K562 (cell line): ENCODE measurements at regions not wholly inside any gene's neighbourhood (a gene's known extent, or its start where the extent isn't known, plus 50 kb on each side); places are given as distances from the start of the nearest gene placed in this dataset.

ENCODE experiments used
- ATAC-seq: fragments of 200-7000 bp; cut with Tn5 transposase; 3 replicates; pipeline ENCODE4 v1.9.1; 2020; ENCODE audit warnings: moderate library complexity
- BruUV-seq: library from RNA; stranded (reverse); fragments of 400-500 nt; replicated peaks from 2 replicates; lab custom pipeline; 2021; lab: Mats Ljungman, UMichigan
- CTCF ChIA-PET: fragments of 300-600 bp; formaldehyde crosslinking; extraction: SDS; loops from one replicate; lab custom pipeline; 2021; ENCODE audit warnings: low intra/inter-chr PET ratio; lab: Yijun Ruan, JAX
- POLR2A ChIA-PET: fragments of 300-600, 350-650 bp; sonication (Branson Sonifier 250); formaldehyde crosslinking; extraction: SDS; loops from one replicate; lab custom pipeline; 2021; ENCODE audit warnings: antibody characterized with exemption, inconsistent platforms; lab: Yijun Ruan, JAX
- DNase-seq, 4 experiments: peaks; one replicate each; pipeline versions ENCODE4 v3.0.0 to v3.0.0-alpha.2; 2011 to 2018; ENCODE audit warnings: low spot score in 3 of 4, mixed read lengths in 3 of 4; ENCODE audit errors: extremely low read depth in 1 of 4
- FAIRE-seq: peaks from 2 replicates; lab custom pipeline; 2011; peaks lifted over from hg19 to GRCh38; lab: Jason Lieb, UNC
- H2AFZ ChIP-seq: 2 replicates; pipeline ENCODE4 v1.6.0; 2011; ENCODE audit warnings: low read depth, low read length, control low read depth, inconsistent platforms
- H3K27ac ChIP-seq: fragments of 200-600 bp; 3 replicates; pipeline ENCODE4 v1.8.0; 2011; ENCODE audit warnings: low read depth, mild to moderate bottlenecking, control low read depth, inconsistent platforms, low read length, moderate library complexity, mixed read lengths; ENCODE audit errors: extremely low read depth
- H3K27me3 ChIP-seq, 2 experiments: fragments of 300-600 bp in 1 of 2; 2 replicates in 1 of 2; 3 replicates in 1 of 2; pipeline versions ENCODE4 v1.6.0 to v1.8.0; 2011; ENCODE audit warnings: inconsistent platforms in 2 of 2, low read length in 2 of 2, mild to moderate bottlenecking in 1 of 2, mixed read lengths in 1 of 2, moderate library complexity in 1 of 2; ENCODE audit not compliant: control insufficient read depth in 2 of 2, insufficient read depth in 2 of 2
- H3K36me3 ChIP-seq: fragments of 300-600 bp; 3 replicates; pipeline ENCODE4 v1.8.0; 2011; ENCODE audit warnings: mild to moderate bottlenecking, low read length, inconsistent platforms; ENCODE audit not compliant: control insufficient read depth, insufficient read depth
- H3K4me1 ChIP-seq, 2 experiments: fragments of 200-600 bp in 1 of 2; replicated peaks in 1 of 2; 2 replicates in 1 of 2; 3 replicates in 1 of 2; pipeline versions ENCODE4 v1.5.1 to v1.8.0; 2011; ENCODE audit warnings: inconsistent platforms in 2 of 2, low read length in 2 of 2, mild to moderate bottlenecking in 1 of 2, mixed read lengths in 1 of 2, moderate library complexity in 1 of 2; ENCODE audit not compliant: control insufficient read depth in 2 of 2, insufficient read depth in 2 of 2
- H3K4me2 ChIP-seq: 2 replicates; pipeline ENCODE4 v1.6.1; 2011; ENCODE audit warnings: low read length, control low read depth, inconsistent platforms, mixed read lengths; ENCODE audit not compliant: insufficient read depth
- H3K4me3 ChIP-seq: fragments of 200-600 bp; sonication (generic), shearing (Covaris generic); 2 replicates; pipeline ENCODE4 v1.5.1; 2016; ENCODE audit warnings: control low read depth, inconsistent platforms
- H3K79me2 ChIP-seq: fragments of 200-600 bp; 3 replicates; pipeline ENCODE4 v1.8.0; 2011; ENCODE audit warnings: low read length, inconsistent platforms; ENCODE audit not compliant: control insufficient read depth, insufficient read depth
- H3K9ac ChIP-seq, 2 experiments: 2 replicates each; pipeline versions ENCODE4 v1.6.0 to v1.6.1; 2011; ENCODE audit warnings: low read depth in 2 of 2, low read length in 2 of 2, control low read depth in 1 of 2, inconsistent platforms in 1 of 2, mild to moderate bottlenecking in 1 of 2, mixed read lengths in 1 of 2; ENCODE audit not compliant: insufficient read depth in 1 of 2
- H3K9me1 ChIP-seq: one replicate; pipeline ENCODE4 v1.6.0; 2011; ENCODE audit warnings: inconsistent platforms, mild to moderate bottlenecking, low read length, moderate library complexity; ENCODE audit not compliant: control insufficient read depth, insufficient read depth
- H3K9me3 ChIP-seq: replicated peaks from 2 replicates; pipeline ENCODE4 v1.5.1; 2011; ENCODE audit warnings: low read depth, low read length, inconsistent platforms; ENCODE audit not compliant: control insufficient read depth, insufficient read depth
- H4K20me1 ChIP-seq: replicated peaks from 2 replicates; pipeline ENCODE4 v1.6.1; 2011; ENCODE audit warnings: low read length, inconsistent platforms, mixed read lengths; ENCODE audit not compliant: control insufficient read depth, insufficient read depth
- CAMTA2 ChIP-seq: fragments of 250-450 bp; sonication (Bioruptor Pico); conservative IDR thresholded peaks from 2 replicates; pipeline ENCODE4 v1.5.1; 2022
- FOS ChIP-seq: IDR thresholded peaks from 3 replicates; pipeline ENCODE4 v1.6.1; 2011; ENCODE audit not compliant: insufficient read length; ENCODE audit errors: extremely low read depth
- NCOA6 ChIP-seq: fragments of 450-650 bp; IDR thresholded peaks from 2 replicates; pipeline ENCODE4 v1.6.1; 2017; ENCODE audit warnings: mild to moderate bottlenecking
- NFYB ChIP-seq: IDR thresholded peaks from 2 replicates; pipeline ENCODE4 v1.6.1; 2011; ENCODE audit warnings: mild to moderate bottlenecking, moderate library complexity; ENCODE audit not compliant: insufficient read length; ENCODE audit errors: extremely low read depth
- RAD51 ChIP-seq: fragments of 450-650 bp; IDR thresholded peaks from 2 replicates; pipeline ENCODE4 v1.7.1; 2016; ENCODE audit warnings: low read depth, mild to moderate bottlenecking, borderline replicate concordance
- RB1 ChIP-seq: fragments of 450-650 bp; IDR thresholded peaks from 2 replicates; pipeline ENCODE4 v1.6.1; 2017; ENCODE audit warnings: low read depth, mild to moderate bottlenecking
- RBM25 ChIP-seq: fragments of 200-400 bp; formaldehyde crosslinking; IDR thresholded peaks from 2 replicates; pipeline ENCODE4 v1.6.1; 2018; ENCODE audit warnings: low read length, low read depth, moderate library complexity; ENCODE audit not compliant: severe bottlenecking
- SIN3B ChIP-seq: fragments of 450-650 bp; IDR thresholded peaks from 2 replicates; pipeline ENCODE4 v1.6.1; 2017; ENCODE audit warnings: low read depth, mild to moderate bottlenecking, moderate library complexity
- SNRNP70 ChIP-seq: fragments of 200-400 bp; formaldehyde crosslinking; optimal IDR thresholded peaks from 2 replicates; pipeline ENCODE3; 2017; ENCODE audit warnings: low read depth, low read length
- XRCC3 ChIP-seq: fragments of 450-650 bp; IDR thresholded peaks from 2 replicates; pipeline ENCODE4 v1.6.1; 2017; ENCODE audit warnings: mild to moderate bottlenecking, moderate library complexity
- WGBS: fragments of 100-300 bp; shearing (Covaris generic); methylation state at CpG from one replicate; pipeline ENCODE4 v1.1.6; 2016; ENCODE audit warnings: low coverage, mixed read lengths; ENCODE audit not compliant: insufficient coverage; ENCODE audit errors: missing lambda C conversion rate; 5-methylcytosine and 5-hydroxymethylcytosine counted together
- in situ Hi-C: fragments of 300-500 bp; cut with MboI; formaldehyde crosslinking; loops from 4 replicates; pipeline ENCODE4 v1.15.0; 2018; ENCODE audit warnings: inconsistent platforms, mixed read lengths
- intact Hi-C: fragments of 100-400 bp; cut with micrococcal nuclease; formaldehyde crosslinking; loops from 2 replicates; pipeline ENCODE4 v1.14.2; 2022
- TF ChIP-seq, protein P1 (sequence below): sonication (generic); formaldehyde crosslinking; IDR thresholded peaks from 2 replicates; pipeline ENCODE4 v1.9.0; 2022; ENCODE audit warnings: mild to moderate bottlenecking, missing genetic modification reagents
- TF ChIP-seq, protein P2 (sequence below): sonication (generic); formaldehyde crosslinking; IDR thresholded peaks from 2 replicates; pipeline ENCODE4 v1.5.0; 2020; ENCODE audit warnings: missing genetic modification reagents
- TF ChIP-seq, protein P3 (sequence below): sonication (generic); formaldehyde crosslinking; IDR thresholded peaks from 2 replicates; pipeline ENCODE4 v1.8.0; 2022; ENCODE audit warnings: missing genetic modification reagents, mild to moderate bottlenecking, borderline replicate concordance

DNA sequence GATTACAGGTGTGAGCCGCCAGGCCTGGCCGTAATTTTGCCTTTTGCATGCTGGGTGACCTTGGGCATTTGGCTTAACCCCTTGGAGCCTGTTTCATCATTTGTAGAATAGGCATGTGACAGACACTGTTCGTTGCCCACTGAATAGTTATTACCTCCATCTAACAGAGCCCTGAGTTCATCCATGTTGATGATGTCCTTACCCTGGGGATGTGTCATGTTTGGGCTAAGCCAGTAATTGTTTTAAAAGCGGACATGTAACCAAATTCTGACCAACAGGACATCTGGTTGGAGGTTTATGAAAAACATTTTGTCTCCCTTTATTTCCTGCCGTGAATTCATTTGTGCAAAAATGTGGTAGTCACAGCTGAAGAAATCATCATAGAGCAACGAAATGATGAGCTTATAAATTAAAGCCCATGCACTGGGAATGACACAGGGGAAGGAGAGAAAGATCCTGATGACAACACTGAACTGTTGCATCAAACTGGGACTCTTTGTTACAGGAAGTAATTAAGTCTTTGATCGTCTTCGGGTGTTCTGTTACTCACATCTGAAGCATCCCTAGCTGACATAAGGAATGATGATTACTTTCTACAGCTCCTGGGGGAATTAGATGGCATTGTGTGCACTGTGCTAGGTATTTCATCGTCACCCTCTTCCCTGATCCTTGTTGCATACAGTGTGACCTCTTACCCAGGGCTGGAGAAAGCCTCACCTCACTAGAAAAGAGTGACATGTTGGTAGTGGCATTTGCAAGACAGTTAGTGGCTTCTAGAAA, 117.8 kb downstream of the FGF18 start:
- H3K4me2 ChIP-seq: no peak overlapping the region
- H3K4me1 ChIP-seq: peaks cover 2 to 12% of the 10 kb centered on the region in 2 experiments; a peak in 3 of 5 replicates
- peaks cover 11 to 39% of the 10 kb centered on the region in 2 experiments for H3K27me3 ChIP-seq
- no peak overlapping the region for H3K4me3 ChIP-seq
- H3K9me3 ChIP-seq: no peaks in the 10 kb centered on the region
- no peak overlapping the region for H3K9ac ChIP-seq
- no peak overlapping the region for H2AFZ ChIP-seq
- no peak for TF ChIP-seq SNRNP70
- ChIA-PET POLR2A (no interaction called here), CTCF (no interaction called here)
- H3K9me1 ChIP-seq: no peaks in the 10 kb centered on the region
- no peak overlapping the region for H3K27ac ChIP-seq
- 8% methylated on average over 9 of the region's 9 CpGs for WGBS
- no peaks in the 10 kb centered on the region for H3K79me2 ChIP-seq
- in situ Hi-C loops (no loop called here), intact Hi-C loops (no loop called here)
- no TSS peak for BruUV-seq
- DNase-seq (no peak), FAIRE-seq (no peak), ATAC-seq (no peak)
- no peaks in the 10 kb centered on the region for H4K20me1 ChIP-seq
- H3K36me3 ChIP-seq: no peaks in the 10 kb centered on the region

DNA sequence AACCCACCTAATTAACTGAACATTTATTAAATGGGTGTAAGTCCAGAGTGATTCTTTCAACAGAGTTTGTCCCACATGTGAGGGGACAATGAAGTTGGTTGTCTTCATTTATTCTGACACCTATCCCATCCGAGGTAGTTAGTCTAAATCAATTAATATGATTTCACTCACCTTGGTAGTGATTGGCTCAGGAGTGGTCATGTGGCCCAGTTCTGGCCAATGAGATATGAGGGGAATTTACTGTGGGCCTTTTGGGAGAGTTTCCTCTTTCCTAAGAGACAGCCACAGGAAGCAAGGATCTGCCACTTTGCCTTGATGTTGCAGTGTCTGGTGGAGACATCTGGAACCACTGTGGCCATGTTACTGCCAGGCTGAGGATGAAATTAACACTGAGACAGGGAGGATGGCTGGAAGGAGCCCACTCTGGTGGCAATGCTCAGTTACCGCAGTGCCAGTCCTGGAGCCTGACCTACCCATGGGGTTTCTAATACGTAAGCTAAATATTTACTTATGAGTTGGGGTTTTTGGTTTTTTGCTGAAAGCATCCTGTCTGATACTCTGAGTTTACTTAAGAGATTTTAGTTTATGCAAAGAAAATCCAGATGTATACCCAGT, 118.6 kb downstream of the FGF18 start:
- ChIA-PET POLR2A (no interaction called here), CTCF (no interaction called here)
- WGBS: 12% methylated on average over 3 of the region's 3 CpGs
- DNase-seq (peak in 3 of 4 experiments; percentile 43 to 55 (median 55)), ATAC-seq (no peak), FAIRE-seq (no peak)
- intact Hi-C loops: no loop called here
- Histone ChIP-seq H4K20me1 (no peaks in the 10 kb centered on the region), H3K4me3 (no peak overlapping the region), H3K9ac (no peak overlapping the region), H3K9me3 (no peaks in the 10 kb centered on the region), H2AFZ (no peak overlapping the region), H3K4me1 (peaks cover 2 to 12% of the 10 kb centered on the region in 2 experiments; a peak in 3 of 5 replicates), H3K36me3 (no peaks in the 10 kb centered on the region), H3K27ac (no peak overlapping the region), H3K79me2 (no peaks in the 10 kb centered on the region), H3K9me1 (no peaks in the 10 kb centered on the region), H3K4me2 (no peak overlapping the region), H3K27me3 (peaks cover 11 to 46% of the 10 kb centered on the region in 2 experiments)
- no TSS peak for BruUV-seq
- in situ Hi-C loops: no loop called here
- peak; percentile 21 for TF ChIP-seq RBM25
- TF ChIP-seq NCOA6: no peak
- no peak for TF ChIP-seq CAMTA2
- TF ChIP-seq FOS: peak; percentile 20
- peak; percentile 70; the same call in 1 of the 2 replicates for TF ChIP-seq RAD51
- no peak for TF ChIP-seq XRCC3
- TF ChIP-seq NFYB: peak; percentile 65
- TF ChIP-seq, protein P1, sequence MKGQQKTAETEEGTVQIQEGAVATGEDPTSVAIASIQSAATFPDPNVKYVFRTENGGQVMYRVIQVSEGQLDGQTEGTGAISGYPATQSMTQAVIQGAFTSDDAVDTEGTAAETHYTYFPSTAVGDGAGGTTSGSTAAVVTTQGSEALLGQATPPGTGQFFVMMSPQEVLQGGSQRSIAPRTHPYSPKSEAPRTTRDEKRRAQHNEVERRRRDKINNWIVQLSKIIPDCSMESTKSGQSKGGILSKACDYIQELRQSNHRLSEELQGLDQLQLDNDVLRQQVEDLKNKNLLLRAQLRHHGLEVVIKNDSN (CRISPR knock-in tag): peak; percentile 75
- TF ChIP-seq SIN3B: no peak
- TF ChIP-seq, protein P2, sequence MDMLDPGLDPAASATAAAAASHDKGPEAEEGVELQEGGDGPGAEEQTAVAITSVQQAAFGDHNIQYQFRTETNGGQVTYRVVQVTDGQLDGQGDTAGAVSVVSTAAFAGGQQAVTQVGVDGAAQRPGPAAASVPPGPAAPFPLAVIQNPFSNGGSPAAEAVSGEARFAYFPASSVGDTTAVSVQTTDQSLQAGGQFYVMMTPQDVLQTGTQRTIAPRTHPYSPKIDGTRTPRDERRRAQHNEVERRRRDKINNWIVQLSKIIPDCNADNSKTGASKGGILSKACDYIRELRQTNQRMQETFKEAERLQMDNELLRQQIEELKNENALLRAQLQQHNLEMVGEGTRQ (CRISPR knock-in tag): peak; percentile 84
- TF ChIP-seq, protein P3, sequence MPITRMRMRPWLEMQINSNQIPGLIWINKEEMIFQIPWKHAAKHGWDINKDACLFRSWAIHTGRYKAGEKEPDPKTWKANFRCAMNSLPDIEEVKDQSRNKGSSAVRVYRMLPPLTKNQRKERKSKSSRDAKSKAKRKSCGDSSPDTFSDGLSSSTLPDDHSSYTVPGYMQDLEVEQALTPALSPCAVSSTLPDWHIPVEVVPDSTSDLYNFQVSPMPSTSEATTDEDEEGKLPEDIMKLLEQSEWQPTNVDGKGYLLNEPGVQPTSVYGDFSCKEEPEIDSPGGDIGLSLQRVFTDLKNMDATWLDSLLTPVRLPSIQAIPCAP (CRISPR knock-in tag): no peak
- no peak for TF ChIP-seq RB1
